Stimulated activated effector memory CD8-positive, alpha-beta T cell treated with anti-CD3 and anti-CD28 coated beads, Interleukin-12 subunit alpha, Interleukin-12 subunit beta, amount 100 ng/mL, for 72 hours (primary cell): ENCODE measurements at regions not wholly inside any gene's neighbourhood (a gene's known extent, or its start where the extent isn't known, plus 50 kb on each side); places are given as distances from the start of the nearest gene placed in this dataset.
A peak's percentile ranks its signal among the peaks of the same experiment; 100 is the strongest.
"Not testable (repeated sequence)": the region's sequence is repeated elsewhere in the genome, so short reads cannot be mapped to it uniquely, and the experiment has no call there.

ENCODE experiments used
- ATAC-seq: fragments of 150-1000 bp; cut with Tn5 transposase; 2 replicates; pipeline ENCODE4 v1.10.0; 2021
- DNase-seq, 2 donors: peaks; one replicate each; pipeline ENCODE4 v3.0.0; 2021 to 2022; ENCODE audit warnings: low spot score in 2 of 2
- H3K27ac Mint-ChIP-seq: one replicate; pipeline ENCODE4 v1.8.0; 2022; ENCODE audit warnings: mild to moderate bottlenecking, mixed read lengths
- H3K36me3 Mint-ChIP-seq: one replicate; pipeline ENCODE4 v1.8.0; 2022; ENCODE audit warnings: mild to moderate bottlenecking, mixed read lengths
- H3K4me1 Mint-ChIP-seq: one replicate; pipeline ENCODE4 v1.8.0; 2022; ENCODE audit warnings: mixed read lengths
- H3K4me3 Mint-ChIP-seq: one replicate; pipeline ENCODE4 v1.8.0; 2022; ENCODE audit warnings: mild to moderate bottlenecking, mixed read lengths
- H3K9me3 Mint-ChIP-seq: one replicate; pipeline ENCODE4 v1.8.0; 2022; ENCODE audit warnings: mixed read lengths

- no peaks in the 10 kb centered on the region for H3K4me1 Mint-ChIP-seq
- H3K27ac Mint-ChIP-seq: no peak overlapping the region
- DNase-seq: no peak
- ATAC-seq: no peak
- H3K4me3 Mint-ChIP-seq: no peak overlapping the region
- no peaks in the 10 kb centered on the region for H3K9me3 Mint-ChIP-seq
- no peaks in the 10 kb centered on the region for H3K36me3 Mint-ChIP-seq
These were observed 263.6 kb upstream of the DYNLRB2 start for GRCh38 chr16:80277182-80277581.

GRCh38 chr16:80274576-80275191 is 266.1 kb upstream of the DYNLRB2 start:
- Mint-ChIP-seq H3K9me3 (no peaks in the 10 kb centered on the region), H3K27ac (no peak overlapping the region), H3K4me3 (no peak overlapping the region), H3K36me3 (no peaks in the 10 kb centered on the region), H3K4me1 (no peaks in the 10 kb centered on the region)
- ATAC-seq: no peak
- DNase-seq: no peak

DNA sequence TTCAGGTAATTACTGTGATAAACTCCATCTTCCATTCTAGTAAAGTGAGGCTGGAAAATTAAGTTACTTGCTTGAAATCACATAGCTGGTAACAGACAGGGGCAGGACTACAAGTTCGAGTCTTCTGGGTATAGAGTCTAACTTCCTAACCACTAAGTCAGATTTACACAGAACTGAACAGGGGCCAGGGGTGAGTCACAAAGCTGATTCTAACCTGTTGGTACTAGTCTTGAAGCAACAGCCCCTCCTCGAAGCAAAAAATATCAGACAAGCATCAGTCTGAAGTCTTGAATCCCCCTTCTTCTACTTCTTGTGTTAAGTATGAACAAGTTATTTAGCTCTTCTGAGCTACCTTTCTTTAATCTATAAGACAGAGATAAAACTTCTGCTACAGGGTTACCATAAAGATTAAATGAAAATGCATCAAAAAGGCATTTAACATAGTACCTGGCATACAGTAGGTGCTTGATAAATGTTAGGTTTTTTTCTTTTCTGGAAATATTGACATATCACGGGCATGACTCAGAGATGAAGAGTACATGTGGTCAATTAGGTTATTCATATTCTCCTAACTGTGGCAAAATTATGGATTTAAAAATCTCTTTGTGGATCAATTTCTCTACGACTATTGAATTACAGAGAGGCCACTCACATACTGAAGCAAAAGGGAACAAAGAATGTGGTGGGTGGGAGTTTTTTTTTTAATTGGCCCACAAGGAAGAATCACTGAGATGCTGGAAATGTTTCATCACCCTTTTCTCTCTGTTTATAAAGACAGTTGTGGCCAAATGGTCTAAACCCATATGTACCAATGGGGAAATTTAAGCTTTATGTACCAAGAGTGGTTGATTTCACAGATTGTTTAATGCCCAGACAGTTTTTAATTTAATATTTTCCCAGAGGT is 266.9 kb upstream of the DYNLRB2 start:
- H3K4me1 Mint-ChIP-seq: no peaks in the 10 kb centered on the region
- no peak overlapping the region for H3K4me3 Mint-ChIP-seq
- ATAC-seq: peak; percentile 48
- H3K27ac Mint-ChIP-seq: no peak overlapping the region
- no peaks in the 10 kb centered on the region for H3K36me3 Mint-ChIP-seq
- DNase-seq: no peak
- no peaks in the 10 kb centered on the region for H3K9me3 Mint-ChIP-seq

- peaks cover 2% of the 10 kb centered on the region for H3K9me3 Mint-ChIP-seq
- H3K4me1 Mint-ChIP-seq: peaks cover 6% of the 10 kb centered on the region
- H3K36me3 Mint-ChIP-seq: no peaks in the 10 kb centered on the region
- no peak for DNase-seq
- no peak for ATAC-seq
- H3K4me3 Mint-ChIP-seq: no peak overlapping the region
- no peak overlapping the region for H3K27ac Mint-ChIP-seq
These were observed 275.0 kb upstream of the DYNLRB2 start for GRCh38 chr16:80265624-80266306.

DNA sequence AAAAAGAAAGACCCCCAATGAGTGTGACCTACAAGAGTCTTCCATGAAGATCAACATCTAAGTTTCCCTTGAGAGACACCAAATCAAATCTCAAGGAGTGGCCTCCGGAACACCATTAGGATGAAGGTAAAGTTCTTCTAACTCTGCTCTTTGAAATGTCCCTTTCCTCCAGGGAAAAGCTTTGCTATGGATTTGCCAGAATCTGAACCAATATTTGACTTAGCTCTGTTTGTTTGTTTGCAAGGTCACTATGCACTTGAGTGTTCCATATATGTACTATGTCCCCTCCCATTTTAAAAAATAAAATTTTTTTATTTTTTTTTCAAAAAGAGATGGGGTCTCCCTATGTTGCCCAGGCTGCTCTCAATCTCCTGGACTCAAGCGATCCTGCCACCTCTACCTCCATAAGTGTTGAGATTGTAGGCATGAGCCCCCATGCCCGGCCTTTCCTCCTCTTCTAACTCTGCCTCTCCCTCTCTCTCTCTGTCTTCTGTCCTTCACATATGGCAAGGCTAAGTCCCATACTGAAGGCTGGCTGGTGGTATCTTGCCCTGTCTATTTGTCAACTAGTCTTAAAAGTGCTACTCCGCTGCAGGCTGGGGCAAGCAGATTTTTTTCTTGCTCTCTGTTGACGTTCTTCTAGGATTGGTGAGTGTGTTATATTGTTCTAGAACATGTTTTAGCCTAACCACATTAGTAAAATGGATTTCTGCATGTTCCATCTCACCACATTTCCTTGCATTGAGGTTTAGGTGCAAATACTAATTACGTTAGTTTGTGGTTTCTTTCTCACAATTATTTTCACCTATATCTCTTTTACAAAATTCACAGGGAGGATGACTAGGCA is 276.7 kb upstream of the DYNLRB2 start:
- Mint-ChIP-seq H3K4me1 (peaks cover 6% of the 10 kb centered on the region), H3K9me3 (peaks cover 2% of the 10 kb centered on the region), H3K4me3 (no peak overlapping the region), H3K27ac (no peak overlapping the region), H3K36me3 (no peaks in the 10 kb centered on the region)
- no peak for DNase-seq
- peak; percentile 32 for ATAC-seq

DNA sequence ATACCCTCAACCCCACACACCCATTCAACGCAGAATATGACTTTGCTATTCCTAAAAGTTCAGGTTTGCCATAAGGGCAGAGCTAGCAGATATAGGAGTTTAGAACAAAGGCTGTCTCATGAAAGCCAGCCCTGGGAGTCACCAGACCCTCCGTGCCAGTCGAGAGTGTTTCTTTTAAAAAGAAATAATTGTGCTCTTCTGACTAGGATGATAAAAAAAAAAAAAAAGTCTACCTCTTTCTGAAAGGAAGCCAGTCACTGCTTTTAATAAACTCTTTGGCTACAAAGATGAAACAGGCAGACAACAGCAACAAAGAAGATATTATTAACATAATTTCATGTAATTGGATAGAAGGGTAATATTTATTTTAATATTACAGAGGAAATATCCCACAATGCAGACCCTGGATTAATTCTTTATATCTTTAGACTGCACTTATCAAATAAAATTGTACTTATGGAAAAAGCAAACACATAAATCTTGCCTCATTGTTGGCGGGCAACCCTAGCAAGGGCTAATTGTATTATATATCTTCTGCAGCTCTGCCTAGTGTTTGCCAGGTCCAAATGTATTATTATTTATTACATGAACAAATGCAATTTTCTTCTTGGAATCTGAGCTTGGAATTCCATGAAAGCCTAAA is 277.5 kb upstream of the DYNLRB2 start:
- Mint-ChIP-seq H3K4me3 (no peak overlapping the region), H3K4me1 (peaks cover 6% of the 10 kb centered on the region), H3K9me3 (peaks cover 2% of the 10 kb centered on the region), H3K27ac (no peak overlapping the region), H3K36me3 (no peaks in the 10 kb centered on the region)
- ATAC-seq (no peak), DNase-seq (no peak)

- DNase-seq (no peak), ATAC-seq (no peak)
- Mint-ChIP-seq H3K4me1 (peaks cover 6% of the 10 kb centered on the region), H3K36me3 (no peaks in the 10 kb centered on the region), H3K4me3 (no peak overlapping the region), H3K9me3 (peaks cover 2% of the 10 kb centered on the region), H3K27ac (no peak overlapping the region)
These were observed 279.9 kb upstream of the DYNLRB2 start for GRCh38 chr16:80260906-80261311.

DNA sequence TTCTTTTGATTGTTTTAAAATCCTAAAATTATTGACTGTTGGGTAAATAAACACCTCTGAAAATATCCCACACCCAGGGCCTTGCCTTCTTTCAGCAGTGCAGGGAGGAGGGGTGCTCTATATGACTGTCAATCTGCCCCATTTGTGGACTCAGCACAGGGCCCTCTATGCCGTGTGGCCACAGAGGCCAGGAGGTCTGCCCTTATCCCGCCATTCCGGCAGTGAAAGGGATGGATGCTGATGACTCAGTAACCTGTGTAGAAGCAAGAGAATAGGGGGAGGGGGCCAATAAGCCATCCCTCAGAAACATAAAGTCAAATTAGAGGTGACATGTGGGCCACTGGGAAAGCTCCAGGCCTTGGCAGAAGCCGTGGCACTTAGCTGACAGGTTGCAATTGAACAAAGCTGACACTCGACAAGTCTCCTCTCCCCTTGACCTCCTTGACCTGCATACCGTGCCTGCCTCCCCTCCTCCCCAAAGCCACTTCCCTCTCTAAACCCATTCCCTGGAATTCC is 281.4 kb upstream of the DYNLRB2 start:
- no peak overlapping the region for H3K4me3 Mint-ChIP-seq
- H3K9me3 Mint-ChIP-seq: peaks cover 2% of the 10 kb centered on the region
- peaks cover 4% of the 10 kb centered on the region for H3K4me1 Mint-ChIP-seq
- no peak overlapping the region for H3K27ac Mint-ChIP-seq
- DNase-seq (no peak), ATAC-seq (no peak)
- H3K36me3 Mint-ChIP-seq: no peaks in the 10 kb centered on the region

DNA sequence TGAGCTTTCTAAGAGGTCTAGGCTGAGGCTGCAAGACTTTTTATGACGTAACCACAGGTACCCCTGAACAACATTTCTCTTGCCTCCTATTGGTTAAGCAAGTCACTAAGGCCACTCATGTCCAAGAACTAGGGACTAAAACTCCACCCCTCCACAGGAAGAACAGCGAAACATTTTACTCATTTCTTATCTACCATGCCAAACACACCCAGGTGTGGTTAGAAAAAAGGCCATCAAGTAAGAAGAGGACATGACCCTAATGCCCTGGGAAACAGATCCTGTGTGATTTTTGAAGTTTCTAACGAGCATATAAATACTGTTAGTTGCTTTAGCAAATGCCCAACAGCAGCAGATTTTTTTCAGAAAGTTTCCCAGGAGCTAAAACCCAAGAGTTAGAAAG is 282.4 kb upstream of the DYNLRB2 start:
- H3K27ac Mint-ChIP-seq: no peak overlapping the region
- no peak overlapping the region for H3K4me3 Mint-ChIP-seq
- no peak for ATAC-seq
- no peaks in the 10 kb centered on the region for H3K9me3 Mint-ChIP-seq
- no peaks in the 10 kb centered on the region for H3K4me1 Mint-ChIP-seq
- no peak for DNase-seq
- no peaks in the 10 kb centered on the region for H3K36me3 Mint-ChIP-seq

- no peaks in the 10 kb centered on the region for H3K9me3 Mint-ChIP-seq
- no peaks in the 10 kb centered on the region for H3K4me1 Mint-ChIP-seq
- no peaks in the 10 kb centered on the region for H3K36me3 Mint-ChIP-seq
- ATAC-seq (no peak), DNase-seq (no peak)
- no peak overlapping the region for H3K4me3 Mint-ChIP-seq
- no peak overlapping the region for H3K27ac Mint-ChIP-seq
These were observed 285.8 kb upstream of the DYNLRB2 start for GRCh38 chr16:80254970-80255369.

DNA sequence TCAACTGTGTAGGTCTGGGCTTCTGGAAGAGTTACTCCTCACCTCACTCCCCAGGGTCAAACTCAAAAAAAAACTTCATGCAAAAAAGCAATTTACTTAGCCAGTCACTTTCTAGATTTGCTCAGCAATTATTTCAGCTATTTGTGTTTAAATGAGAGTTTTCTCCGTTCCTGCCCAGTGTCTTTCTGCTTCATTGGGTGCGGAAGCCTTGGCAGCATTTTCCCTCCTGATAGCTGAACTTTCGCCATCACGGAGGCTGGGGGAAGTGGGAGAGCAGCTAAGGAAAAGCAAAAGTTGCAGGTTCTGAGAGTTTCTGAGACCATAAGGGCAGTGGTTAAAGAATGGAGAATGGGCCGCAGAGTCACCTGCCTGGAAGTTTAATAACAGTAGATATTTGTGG is 287.1 kb upstream of the DYNLRB2 start:
- H3K4me1 Mint-ChIP-seq: no peaks in the 10 kb centered on the region
- no peak overlapping the region for H3K27ac Mint-ChIP-seq
- no peak overlapping the region for H3K4me3 Mint-ChIP-seq
- no peaks in the 10 kb centered on the region for H3K36me3 Mint-ChIP-seq
- DNase-seq (no peak), ATAC-seq (no peak)
- H3K9me3 Mint-ChIP-seq: no peaks in the 10 kb centered on the region

DNA sequence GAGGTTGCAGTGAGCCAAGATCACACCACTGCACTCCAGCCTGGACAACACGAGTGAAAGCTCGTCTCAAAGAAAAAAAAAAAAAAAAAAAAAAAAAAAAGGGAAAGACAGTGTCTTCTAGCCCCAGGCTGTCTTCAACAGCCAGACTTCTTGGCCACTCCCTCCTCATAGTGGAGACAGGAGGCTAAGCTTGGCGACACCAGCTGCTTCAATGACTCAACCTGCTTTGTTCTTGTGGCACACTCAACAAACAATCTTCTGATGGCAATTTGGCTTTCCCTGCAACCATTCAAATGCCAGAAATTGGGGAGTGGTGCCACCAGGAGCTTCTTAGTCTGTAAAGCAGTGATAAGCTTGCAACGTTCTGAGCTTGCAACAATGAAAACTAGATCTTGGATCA is 290.4 kb upstream of the DYNLRB2 start:
- Mint-ChIP-seq H3K4me3 (no peak overlapping the region), H3K36me3 (no peaks in the 10 kb centered on the region), H3K4me1 (no peaks in the 10 kb centered on the region), H3K27ac (no peak overlapping the region), H3K9me3 (no peaks in the 10 kb centered on the region)
- no peak for ATAC-seq
- DNase-seq: no peak

- H3K27ac Mint-ChIP-seq, DNase-seq, H3K4me3 Mint-ChIP-seq, H3K9me3 Mint-ChIP-seq, ATAC-seq, H3K36me3 Mint-ChIP-seq, H3K4me1 Mint-ChIP-seq: not testable (repeated sequence)
These were observed 297.5 kb upstream of the DYNLRB2 start for GRCh38 chr16:80243303-80243702.

DNA sequence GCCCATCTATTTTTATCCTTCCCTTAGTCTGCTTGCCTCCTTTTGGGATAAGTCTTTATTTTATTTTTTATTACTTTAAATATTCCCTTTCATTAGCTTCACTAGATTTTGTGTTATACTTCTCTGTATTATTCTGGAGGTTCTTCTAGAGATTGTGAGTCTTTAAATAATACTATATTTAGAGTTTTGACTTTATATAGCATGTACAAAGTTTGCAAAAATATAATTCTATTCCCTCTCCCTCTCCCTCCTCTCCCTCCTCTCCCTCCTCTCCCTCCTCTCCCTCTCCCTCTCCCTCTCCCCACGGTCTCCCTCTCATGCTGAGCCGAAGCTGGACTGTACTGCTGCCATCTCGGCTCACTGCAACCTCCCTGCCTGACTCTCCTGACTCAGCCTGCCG is 298.5 kb upstream of the DYNLRB2 start:
- ATAC-seq, DNase-seq, H3K36me3 Mint-ChIP-seq, H3K27ac Mint-ChIP-seq, H3K4me3 Mint-ChIP-seq, H3K9me3 Mint-ChIP-seq, H3K4me1 Mint-ChIP-seq: not testable (repeated sequence)
